Keratinocyte (primary cell): ENCODE measurements at regions not wholly inside any gene's neighbourhood (a gene's known extent, or its start where the extent isn't known, plus 50 kb on each side); places are given as distances from the start of the nearest gene placed in this dataset.

ENCODE experiments used
- DNase-seq: peaks from one replicate; pipeline ENCODE4 v3.0.0-alpha.2; 2011; ENCODE audit warnings: low read depth, missing footprints, low spot score
- FAIRE-seq: peaks from 2 replicates; lab custom pipeline; 2011; peaks lifted over from hg19 to GRCh38; lab: Jason Lieb, UNC
- H2AFZ ChIP-seq: 2 replicates; pipeline ENCODE4 v1.6.0; 2012; ENCODE audit warnings: low read length, control low read depth, inconsistent platforms; ENCODE audit not compliant: control insufficient read depth
- H3K27ac ChIP-seq: 2 replicates; pipeline ENCODE4 v1.5.1; 2011; ENCODE audit warnings: low read length; ENCODE audit not compliant: control insufficient read depth, insufficient read depth
- H3K27me3 ChIP-seq: 3 replicates; pipeline ENCODE4 v1.6.0; 2011; ENCODE audit warnings: low read length; ENCODE audit not compliant: control insufficient read depth, insufficient read depth; ENCODE audit errors: extremely low read depth
- H3K36me3 ChIP-seq, 2 experiments: 2 replicates in 1 of 2; 3 replicates in 1 of 2; pipeline ENCODE4 v1.5.1; 2011; ENCODE audit warnings: low read length in 2 of 2, mild to moderate bottlenecking in 1 of 2; ENCODE audit not compliant: control insufficient read depth in 2 of 2, insufficient read depth in 2 of 2; ENCODE audit errors: extremely low read depth in 1 of 2
- H3K4me1 ChIP-seq: 3 replicates; pipeline ENCODE4 v1.5.1; 2011; ENCODE audit warnings: low read length; ENCODE audit not compliant: control insufficient read depth, insufficient read depth; ENCODE audit errors: extremely low read depth
- H3K4me2 ChIP-seq: 3 replicates; pipeline ENCODE4 v1.6.0; 2011; ENCODE audit warnings: low read depth, low read length; ENCODE audit not compliant: control insufficient read depth, insufficient read depth; ENCODE audit errors: extremely low read depth
- H3K4me3 ChIP-seq, 3 experiments: fragments of 200-600 bp in 1 of 3; sonication (generic) in 1 of 3; 2 replicates in 2 of 3; 3 replicates in 1 of 3; pipeline ENCODE4 v1.5.1; 2011 to 2016; ENCODE audit warnings: low read length in 3 of 3, mild to moderate bottlenecking in 3 of 3, control low read depth in 2 of 3, inconsistent platforms in 1 of 3, low read depth in 1 of 3, mixed read lengths in 1 of 3, mixed run types in 1 of 3, moderate library complexity in 1 of 3; ENCODE audit not compliant: control insufficient read depth in 2 of 3, insufficient read depth in 2 of 3; ENCODE audit errors: extremely low read depth in 1 of 3
- H3K79me2 ChIP-seq: 2 replicates; pipeline ENCODE4 v1.6.0; 2012; ENCODE audit warnings: low read length; ENCODE audit not compliant: control insufficient read depth, insufficient read depth
- H3K9ac ChIP-seq: 3 replicates; pipeline ENCODE4 v1.6.0; 2011; ENCODE audit warnings: low read length; ENCODE audit not compliant: control insufficient read depth, insufficient read depth; ENCODE audit errors: extremely low read depth
- H3K9me1 ChIP-seq: 3 replicates; pipeline ENCODE4 v1.6.0; 2011; ENCODE audit warnings: low read length; ENCODE audit not compliant: control insufficient read depth, insufficient read depth; ENCODE audit errors: extremely low read depth
- H3K9me3 ChIP-seq: 2 replicates; pipeline ENCODE4 v1.5.1; 2012; ENCODE audit warnings: low read depth, low read length; ENCODE audit not compliant: control insufficient read depth
- H4K20me1 ChIP-seq: 3 replicates; pipeline ENCODE4 v1.6.0; 2011; ENCODE audit warnings: low read length; ENCODE audit not compliant: control insufficient read depth, insufficient read depth; ENCODE audit errors: extremely low read depth
- EZH2 ChIP-seq: IDR thresholded peaks from one replicate; pipeline ENCODE4 v1.6.1; 2012; ENCODE audit warnings: inconsistent platforms, mild to moderate bottlenecking, low read length, moderate library complexity
- dilution Hi-C: fragments of 300-500 bp; cut with MboI; formaldehyde crosslinking; loops from one replicate; pipeline ENCODE4 v1.7.0; 2020; ENCODE audit warnings: low sequenced_read_pairs; ENCODE audit not compliant: extremely low pct_ligation_motif_present
- TF ChIP-seq, protein P1 (sequence below), 3 experiments: IDR thresholded peaks in 1 of 3; conservative IDR thresholded peaks in 1 of 3; optimal IDR thresholded peaks in 1 of 3; 2 replicates in 2 of 3; 3 replicates in 1 of 3; pipeline versions ENCODE3 to v1.5.1; 2011; ENCODE audit warnings: low read length in 3 of 3, mild to moderate bottlenecking in 3 of 3, moderate library complexity in 2 of 3, control low read depth in 1 of 3, inconsistent platforms in 1 of 3; ENCODE audit not compliant: insufficient read depth in 2 of 3; ENCODE audit errors: extremely low read depth in 1 of 3

DNA sequence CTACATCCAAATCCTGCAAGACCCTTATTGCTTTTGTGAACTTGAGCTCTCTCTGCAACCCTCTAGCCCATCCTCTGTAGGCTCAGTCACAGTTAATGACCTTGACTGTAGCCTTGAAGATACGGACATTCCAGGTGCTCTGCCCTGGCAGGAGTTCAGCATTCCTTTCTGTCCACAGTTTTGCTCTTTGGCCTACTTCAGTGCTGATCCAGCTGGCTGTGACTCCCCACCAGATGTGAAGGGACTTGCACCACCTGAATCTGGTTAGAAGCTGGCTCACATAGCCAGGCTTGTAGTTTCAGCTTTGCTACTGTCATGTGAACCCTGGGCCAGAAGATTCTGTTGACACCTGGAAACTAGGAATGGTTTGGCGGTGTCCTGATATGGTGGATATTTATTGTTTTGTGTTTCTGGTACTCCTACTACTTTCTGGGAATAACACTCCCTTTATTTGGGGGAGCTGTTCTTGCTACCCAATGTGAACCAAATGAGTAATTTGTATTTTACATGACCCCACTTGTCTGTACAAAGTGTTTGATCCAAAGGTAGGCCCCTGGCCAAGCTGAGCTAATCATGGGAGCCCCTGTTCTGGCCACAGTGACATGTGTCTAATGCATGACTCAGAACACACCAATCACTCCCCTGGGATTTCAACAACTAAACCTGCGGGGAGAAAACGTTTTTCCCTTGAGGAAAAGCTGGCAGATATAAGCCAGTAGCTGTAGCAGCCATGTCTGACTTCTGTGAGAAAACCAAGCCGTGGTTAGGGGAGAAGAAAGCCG lies 73.4 kb downstream of the CDCA7 start:
- Histone ChIP-seq H3K27me3 (no peaks in the 10 kb centered on the region), H3K36me3 (no peaks in the 10 kb centered on the region), H3K9ac (peak overlapping the region; percentile 69), H3K9me3 (no peaks in the 10 kb centered on the region), H3K79me2 (no peaks in the 10 kb centered on the region), H3K27ac (peak overlapping the region; percentile 89), H3K9me1 (no peaks in the 10 kb centered on the region), H3K4me2 (peak overlapping the region; percentile 88), H2AFZ (peak overlapping the region; percentile 82), H4K20me1 (no peaks in the 10 kb centered on the region), H3K4me3 (peak overlapping the region in 2 of 3 experiments; percentile 13 to 36), H3K4me1 (peaks cover 23% of the 10 kb centered on the region)
- peak; percentile 94 for DNase-seq
- dilution Hi-C loops = no loop called here
- TF ChIP-seq, protein P1, sequence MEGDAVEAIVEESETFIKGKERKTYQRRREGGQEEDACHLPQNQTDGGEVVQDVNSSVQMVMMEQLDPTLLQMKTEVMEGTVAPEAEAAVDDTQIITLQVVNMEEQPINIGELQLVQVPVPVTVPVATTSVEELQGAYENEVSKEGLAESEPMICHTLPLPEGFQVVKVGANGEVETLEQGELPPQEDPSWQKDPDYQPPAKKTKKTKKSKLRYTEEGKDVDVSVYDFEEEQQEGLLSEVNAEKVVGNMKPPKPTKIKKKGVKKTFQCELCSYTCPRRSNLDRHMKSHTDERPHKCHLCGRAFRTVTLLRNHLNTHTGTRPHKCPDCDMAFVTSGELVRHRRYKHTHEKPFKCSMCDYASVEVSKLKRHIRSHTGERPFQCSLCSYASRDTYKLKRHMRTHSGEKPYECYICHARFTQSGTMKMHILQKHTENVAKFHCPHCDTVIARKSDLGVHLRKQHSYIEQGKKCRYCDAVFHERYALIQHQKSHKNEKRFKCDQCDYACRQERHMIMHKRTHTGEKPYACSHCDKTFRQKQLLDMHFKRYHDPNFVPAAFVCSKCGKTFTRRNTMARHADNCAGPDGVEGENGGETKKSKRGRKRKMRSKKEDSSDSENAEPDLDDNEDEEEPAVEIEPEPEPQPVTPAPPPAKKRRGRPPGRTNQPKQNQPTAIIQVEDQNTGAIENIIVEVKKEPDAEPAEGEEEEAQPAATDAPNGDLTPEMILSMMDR (optimal IDR thresholded peaks at IDR 0.05 in 1 of 3, IDR thresholded peaks at IDR 0.05 in 1 of 3, conservative IDR thresholded peaks at IDR 0.05 in 1 of 3; ENCODE audit: extremely low read depth in 1 of 3, insufficient read depth in 2 of 3, low read length in 3 of 3) = no peak
- no peak for TF ChIP-seq EZH2
- FAIRE-seq = peak; percentile 95

DNA sequence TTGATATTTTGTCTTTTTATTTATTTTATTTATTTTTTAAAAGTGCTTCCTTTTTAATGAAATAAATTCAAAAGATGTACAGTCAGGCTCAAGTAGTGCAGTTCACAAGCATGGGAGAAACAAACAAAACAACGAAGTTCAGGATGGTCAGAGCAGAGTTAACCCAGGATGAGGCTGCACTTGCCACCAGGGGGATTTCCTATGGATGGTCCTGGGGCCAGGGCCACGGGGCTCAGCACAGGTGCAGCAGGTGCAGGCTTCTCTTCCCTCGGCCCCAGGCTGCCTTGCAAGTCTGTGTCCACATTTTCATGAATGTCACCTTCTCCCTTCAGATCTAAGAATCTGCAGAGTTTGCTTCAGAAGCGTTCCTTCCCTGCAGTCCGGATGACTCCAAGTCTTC lies 76.5 kb downstream of the CDCA7 start:
- Histone ChIP-seq H3K27ac (no peak overlapping the region), H3K9me1 (no peaks in the 10 kb centered on the region), H3K4me1 (peaks cover 23% of the 10 kb centered on the region), H2AFZ (no peak overlapping the region), H3K27me3 (no peaks in the 10 kb centered on the region), H3K36me3 (no peaks in the 10 kb centered on the region), H3K9ac (no peak overlapping the region), H4K20me1 (no peaks in the 10 kb centered on the region), H3K79me2 (no peaks in the 10 kb centered on the region), H3K9me3 (no peaks in the 10 kb centered on the region), H3K4me3 (no peak overlapping the region), H3K4me2 (no peak overlapping the region)
- FAIRE-seq = no peak
- TF ChIP-seq, protein P1 (optimal IDR thresholded peaks at IDR 0.05 in 1 of 3, IDR thresholded peaks at IDR 0.05 in 1 of 3, conservative IDR thresholded peaks at IDR 0.05 in 1 of 3; ENCODE audit: extremely low read depth in 1 of 3, insufficient read depth in 2 of 3, low read length in 3 of 3) = no peak
- TF ChIP-seq EZH2 = no peak
- dilution Hi-C loops = no loop called here
- no peak for DNase-seq
